GM12801 (cell line): ENCODE measurements at regions not wholly inside any gene's neighbourhood (a gene's known extent, or its start where the extent isn't known, plus 50 kb on each side); places are given as distances from the start of the nearest gene placed in this dataset.

ENCODE experiments used
- TF ChIP-seq, protein P1 (sequence below): IDR thresholded peaks from one replicate; pipeline ENCODE4 v1.5.1; 2011; ENCODE audit warnings: control low read depth; ENCODE audit not compliant: insufficient read length; ENCODE audit errors: extremely low read depth

GRCh38 chr3:99175276-99175812, 273.8 kb upstream of the DCBLD2 start:
- TF ChIP-seq, protein P1, sequence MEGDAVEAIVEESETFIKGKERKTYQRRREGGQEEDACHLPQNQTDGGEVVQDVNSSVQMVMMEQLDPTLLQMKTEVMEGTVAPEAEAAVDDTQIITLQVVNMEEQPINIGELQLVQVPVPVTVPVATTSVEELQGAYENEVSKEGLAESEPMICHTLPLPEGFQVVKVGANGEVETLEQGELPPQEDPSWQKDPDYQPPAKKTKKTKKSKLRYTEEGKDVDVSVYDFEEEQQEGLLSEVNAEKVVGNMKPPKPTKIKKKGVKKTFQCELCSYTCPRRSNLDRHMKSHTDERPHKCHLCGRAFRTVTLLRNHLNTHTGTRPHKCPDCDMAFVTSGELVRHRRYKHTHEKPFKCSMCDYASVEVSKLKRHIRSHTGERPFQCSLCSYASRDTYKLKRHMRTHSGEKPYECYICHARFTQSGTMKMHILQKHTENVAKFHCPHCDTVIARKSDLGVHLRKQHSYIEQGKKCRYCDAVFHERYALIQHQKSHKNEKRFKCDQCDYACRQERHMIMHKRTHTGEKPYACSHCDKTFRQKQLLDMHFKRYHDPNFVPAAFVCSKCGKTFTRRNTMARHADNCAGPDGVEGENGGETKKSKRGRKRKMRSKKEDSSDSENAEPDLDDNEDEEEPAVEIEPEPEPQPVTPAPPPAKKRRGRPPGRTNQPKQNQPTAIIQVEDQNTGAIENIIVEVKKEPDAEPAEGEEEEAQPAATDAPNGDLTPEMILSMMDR, result no peak

DNA sequence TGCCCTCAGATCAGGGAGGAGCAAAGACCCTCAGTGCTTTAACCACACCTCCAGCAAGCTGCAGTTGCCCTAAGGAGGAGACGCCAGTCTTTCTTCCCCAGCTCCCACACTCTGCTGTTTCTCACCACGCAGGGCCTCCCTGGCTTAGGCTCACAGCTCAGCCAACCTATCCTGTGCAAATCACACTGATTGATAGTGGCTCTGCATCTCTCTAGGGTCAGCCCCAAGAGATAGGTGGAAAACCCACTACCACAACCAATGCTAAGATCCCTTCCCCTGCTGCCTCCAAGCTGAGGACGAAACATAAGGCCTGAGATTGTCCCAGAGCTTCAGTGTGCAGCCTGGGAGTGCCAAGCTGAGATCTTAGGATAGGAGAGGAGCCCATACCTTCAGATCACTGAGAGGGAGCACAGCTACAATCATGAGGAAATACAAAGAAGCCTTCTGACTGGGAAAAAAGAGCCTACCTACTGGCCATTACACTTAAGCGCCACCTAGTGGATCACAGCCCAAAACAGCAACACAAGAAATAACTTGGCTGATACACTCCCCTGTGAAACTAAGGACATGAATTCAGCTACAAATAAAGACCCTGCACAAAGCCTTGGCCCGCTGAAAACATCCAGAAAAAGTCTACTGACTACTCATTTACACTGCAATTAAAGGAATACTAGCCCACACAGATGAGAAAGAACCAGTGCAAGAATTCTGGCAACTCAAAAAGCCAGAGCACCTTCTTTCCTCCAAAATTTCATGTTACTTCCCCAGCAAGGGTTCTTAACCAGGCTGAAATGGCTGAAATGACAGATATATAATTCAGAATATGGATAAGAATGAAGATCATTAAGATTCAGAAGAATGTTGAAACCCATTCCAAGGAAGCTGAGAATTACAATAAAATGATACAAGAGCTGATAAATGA, 271.5 kb upstream of the DCBLD2 start:
- TF ChIP-seq, protein P1, result no peak

DNA sequence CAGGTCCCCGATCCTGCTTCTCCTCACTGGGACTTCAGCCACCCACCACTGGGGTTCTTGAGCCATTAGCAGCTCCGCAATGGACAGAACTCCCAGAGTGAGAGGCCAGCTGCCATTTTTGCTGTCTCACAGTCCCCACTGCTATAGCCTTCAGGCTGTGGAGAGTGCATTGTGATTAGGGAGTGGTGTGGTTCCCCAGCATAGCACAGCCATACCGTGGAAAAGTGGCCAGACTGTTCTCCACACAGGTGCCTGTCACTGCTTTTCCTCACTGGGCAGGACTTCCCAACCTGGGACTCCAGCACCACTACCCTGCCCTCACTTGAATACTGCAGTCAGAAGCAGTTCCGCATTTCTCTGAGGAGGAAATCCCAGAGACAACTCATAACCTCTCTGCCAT, 270.3 kb upstream of the DCBLD2 start:
- TF ChIP-seq, protein P1, result no peak

GRCh38 chr3:99170867-99171517, 269.5 kb upstream of the DCBLD2 start:
- TF ChIP-seq, protein P1, result no peak

DNA sequence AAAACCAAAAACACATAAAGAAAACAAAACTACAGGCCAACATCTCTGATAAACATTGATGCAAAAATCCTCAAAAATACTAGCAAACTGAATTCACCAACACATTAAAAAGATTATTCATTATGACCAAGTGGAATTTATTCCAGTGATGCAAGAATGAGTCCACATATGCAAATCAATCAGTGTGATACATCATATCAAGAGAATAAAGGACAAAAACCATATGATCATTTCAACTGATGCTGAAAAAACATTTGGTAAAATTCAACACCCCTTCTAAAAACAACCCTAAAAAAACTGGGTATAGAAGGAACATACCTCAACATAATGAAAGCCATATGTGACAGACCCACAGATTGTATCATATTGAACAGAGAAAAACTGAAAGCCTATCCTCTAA, 265.6 kb upstream of the DCBLD2 start:
- TF ChIP-seq, protein P1, result no peak

DNA sequence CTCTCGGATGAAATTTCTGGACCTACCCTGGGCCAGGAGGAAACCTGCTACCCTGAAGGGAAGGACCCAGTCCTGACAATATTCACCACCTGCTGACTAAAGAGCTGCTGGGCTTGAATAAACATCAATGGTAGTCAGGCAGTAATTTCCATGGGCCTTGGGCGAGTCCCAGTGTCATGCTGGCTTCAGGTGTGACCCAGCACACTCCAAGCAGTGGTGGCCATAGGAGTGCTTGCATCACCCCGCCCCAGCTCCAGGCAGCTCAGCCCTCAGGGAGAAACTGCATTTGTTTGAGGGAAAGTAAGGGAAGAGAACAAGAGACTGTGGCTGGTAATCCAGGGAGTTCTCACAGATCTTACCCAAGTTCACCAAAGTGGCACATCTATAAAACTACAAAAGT, 261.8 kb upstream of the DCBLD2 start:
- TF ChIP-seq, protein P1, result no peak

DNA sequence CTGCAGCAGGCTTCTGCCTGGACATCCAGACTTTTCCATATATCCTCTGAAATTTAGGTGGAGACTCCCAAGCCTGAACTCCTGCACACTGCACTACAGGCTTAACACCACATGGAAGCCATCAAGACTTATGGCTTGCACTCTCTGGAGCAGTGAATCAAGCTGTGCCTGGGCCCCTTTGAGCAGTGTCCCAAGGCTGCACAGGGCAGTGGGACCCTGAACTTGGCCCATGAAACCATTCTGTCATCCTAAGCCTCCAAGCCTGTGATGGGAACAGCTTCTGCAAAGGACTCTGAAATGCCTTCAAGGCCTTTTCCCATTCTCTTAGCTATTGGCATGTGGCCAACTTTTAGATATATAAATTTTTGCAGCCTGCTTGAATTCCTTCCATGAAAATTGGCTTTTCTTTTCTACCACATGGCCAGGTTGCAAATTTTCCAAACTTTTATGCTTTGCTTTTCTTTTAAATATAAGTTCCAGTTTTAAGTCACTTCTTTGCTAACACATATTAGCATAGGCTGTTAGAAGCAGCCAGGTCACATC, 257.8 kb upstream of the DCBLD2 start:
- TF ChIP-seq, protein P1, result no peak
